ENCODE measurements at regions not wholly inside any gene's neighbourhood (a gene's known extent, or its start where the extent isn't known, plus 50 kb on each side); places are given as distances from the start of the nearest gene placed in this dataset.
"Not testable (repeated sequence)": the region's sequence is repeated elsewhere in the genome, so short reads cannot be mapped to it uniquely, and the experiment has no call there.

DNA sequence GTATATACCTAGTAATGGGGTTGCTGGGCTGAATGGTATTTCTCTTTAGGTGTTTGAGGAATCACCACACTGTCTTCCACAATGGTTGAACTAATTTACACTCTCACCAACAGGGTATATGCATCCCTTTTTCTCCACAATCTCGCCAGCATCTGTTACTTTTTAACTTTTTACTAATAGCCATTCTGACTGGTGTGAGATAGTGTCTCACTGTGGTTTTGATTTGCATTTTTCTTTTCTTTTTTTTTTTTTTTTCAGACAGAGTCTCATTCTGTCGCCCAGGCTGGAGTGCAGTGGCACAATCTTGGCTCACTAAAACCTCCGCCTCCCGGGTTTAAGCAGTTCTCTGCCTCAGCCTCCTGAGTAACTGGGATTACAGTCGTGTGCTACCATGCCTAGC, 134.7 kb upstream of the PGRMC2 start:
- TF ChIP-seq ZNF274 (IDR thresholded peaks at IDR 0.05; ENCODE audit: low read depth, low read length); YY1 (IDR thresholded peaks at IDR 0.05; ENCODE audit: insufficient read depth, insufficient read length): not testable (repeated sequence)

Measured in NT2/D1 (cell line).